HUES64 (cell line): ENCODE measurements at regions not wholly inside any gene's neighbourhood (a gene's known extent, or its start where the extent isn't known, plus 50 kb on each side); places are given as distances from the start of the nearest gene placed in this dataset.

Experiments
- H3K27ac ChIP-seq: 2 replicates; pipeline ENCODE4 v1.7.0; 2013; ENCODE audit warnings: low read depth, low read length, inconsistent platforms
- H3K27me3 ChIP-seq: 2 replicates; pipeline ENCODE4 v1.6.1; 2013; ENCODE audit warnings: mild to moderate bottlenecking, low read length; ENCODE audit not compliant: insufficient read depth
- H3K36me3 ChIP-seq: 2 replicates; pipeline ENCODE4 v1.6.1; 2013; ENCODE audit warnings: mild to moderate bottlenecking, low read length; ENCODE audit not compliant: insufficient read depth
- H3K4me1 ChIP-seq: 2 replicates; pipeline ENCODE4 v1.6.1; 2013; ENCODE audit warnings: mild to moderate bottlenecking, low read length, moderate library complexity; ENCODE audit not compliant: insufficient read depth
- H3K4me3 ChIP-seq: 2 replicates; pipeline ENCODE4 v1.5.1; 2013; ENCODE audit warnings: mild to moderate bottlenecking, low read length, moderate library complexity
- H3K9ac ChIP-seq: 2 replicates; pipeline ENCODE4 v1.6.1; 2013; ENCODE audit warnings: mild to moderate bottlenecking, low read depth, low read length
- H3K9me3 ChIP-seq: 2 replicates; pipeline ENCODE4 v1.6.1; 2013; ENCODE audit warnings: low read depth, low read length; ENCODE audit not compliant: insufficient read depth
- WGBS: fragments of 150-250, 120-280 bp; methylation state at CpG from one replicate; pipeline ENCODE4 v1.1.7; 2013; ENCODE audit warnings: missing lambda C conversion rate; 5-methylcytosine and 5-hydroxymethylcytosine counted together

DNA sequence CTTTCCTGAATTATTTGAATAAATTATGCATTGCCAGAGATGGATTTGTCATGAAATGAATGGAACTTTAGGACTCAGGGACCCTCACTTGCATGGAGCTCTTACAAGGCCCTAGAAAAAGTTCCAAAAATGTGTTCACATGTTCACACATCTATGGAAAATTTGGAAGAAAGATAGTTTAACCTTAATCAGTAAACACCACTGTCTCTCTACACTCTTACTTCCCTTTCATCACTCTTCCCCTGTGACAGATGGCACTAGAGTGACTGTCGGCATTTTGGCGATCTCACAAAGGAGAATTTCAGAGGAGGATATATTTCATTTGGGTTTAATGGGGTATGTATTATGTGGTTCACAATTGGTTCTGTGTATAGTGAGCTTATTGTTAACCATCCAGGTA is 600.8 kb downstream of the IGSF11 start:
- Histone ChIP-seq H3K9me3 (no peaks in the 10 kb centered on the region), H3K9ac (no peak overlapping the region), H3K36me3 (no peaks in the 10 kb centered on the region), H3K27me3 (no peaks in the 10 kb centered on the region), H3K4me3 (no peak overlapping the region), H3K4me1 (no peaks in the 10 kb centered on the region), H3K27ac (no peak overlapping the region)
- WGBS = 91% methylated on average over 2 of the region's 2 CpGs

DNA sequence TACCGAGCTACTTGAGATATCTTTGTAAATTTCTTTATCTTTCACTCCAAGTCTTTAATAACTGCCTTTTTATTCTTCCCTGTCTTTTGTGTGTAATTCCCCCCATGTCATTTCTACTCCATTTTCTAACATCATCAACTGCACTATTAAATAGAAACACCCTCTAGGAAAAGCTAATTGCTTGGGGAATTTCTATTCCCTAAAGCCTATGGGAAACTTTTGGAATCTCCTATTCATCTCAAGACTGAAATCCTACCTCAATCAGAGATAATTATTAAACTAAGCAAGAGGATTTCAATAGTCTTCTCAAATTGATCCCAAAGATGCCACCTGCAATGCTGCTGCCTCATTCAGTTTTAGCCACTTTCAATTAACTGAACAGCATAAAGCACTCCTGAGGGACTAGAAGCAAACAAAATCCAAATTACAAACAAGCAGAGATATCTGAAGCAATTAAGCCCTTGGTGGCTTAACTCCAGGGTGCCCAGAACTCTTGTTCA is 598.7 kb downstream of the IGSF11 start:
- Histone ChIP-seq H3K9ac (no peak overlapping the region), H3K36me3 (no peaks in the 10 kb centered on the region), H3K4me1 (no peaks in the 10 kb centered on the region), H3K27me3 (no peaks in the 10 kb centered on the region), H3K27ac (no peak overlapping the region), H3K9me3 (no peaks in the 10 kb centered on the region), H3K4me3 (no peak overlapping the region)
- WGBS = 92% methylated on average over 1 of the region's 1 CpG

DNA sequence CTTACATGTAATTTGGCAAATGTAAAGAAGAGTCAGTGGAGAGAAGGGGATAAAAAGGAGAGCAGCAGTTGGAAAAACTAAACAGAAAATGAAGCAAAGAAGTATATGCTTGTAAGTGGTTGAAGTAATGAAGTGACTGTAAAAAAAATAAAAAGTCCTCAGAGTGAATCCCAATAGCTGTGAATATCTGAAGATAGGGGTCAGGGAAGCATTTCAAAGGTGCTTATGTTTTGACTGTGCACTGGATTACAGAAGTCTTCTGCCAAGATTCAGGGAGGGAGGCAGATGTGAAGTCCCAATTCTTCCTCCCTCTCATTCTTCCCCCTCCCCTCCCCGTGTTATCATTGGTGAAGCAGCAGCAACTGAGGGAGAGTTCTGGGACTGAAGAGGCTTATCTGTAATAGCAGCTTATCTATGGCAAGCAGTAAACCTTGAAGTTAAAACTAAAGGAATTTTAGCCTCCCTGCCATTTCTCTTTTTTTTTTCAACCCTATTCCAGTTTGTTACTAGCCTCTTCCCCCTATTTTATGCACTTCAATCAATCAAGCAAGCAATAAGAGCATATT is 597.9 kb downstream of the IGSF11 start:
- no CpG with 5 or more reads among the region's 1 CpG for WGBS
- H3K9me3 ChIP-seq = no peaks in the 10 kb centered on the region
- no peak overlapping the region for H3K9ac ChIP-seq
- H3K36me3 ChIP-seq = no peaks in the 10 kb centered on the region
- H3K27ac ChIP-seq = no peak overlapping the region
- H3K27me3 ChIP-seq = no peaks in the 10 kb centered on the region
- no peaks in the 10 kb centered on the region for H3K4me1 ChIP-seq
- H3K4me3 ChIP-seq = no peak overlapping the region

- 99% methylated on average over 5 of the region's 6 CpGs for WGBS
- Histone ChIP-seq H3K4me1 (no peaks in the 10 kb centered on the region), H3K4me3 (no peak overlapping the region), H3K27me3 (no peaks in the 10 kb centered on the region), H3K9me3 (no peaks in the 10 kb centered on the region), H3K27ac (no peak overlapping the region), H3K9ac (no peak overlapping the region), H3K36me3 (no peaks in the 10 kb centered on the region)
Observed at GRCh38 chr3:118445036-118445435, 589.6 kb downstream of the IGSF11 start.

- 0 out of 2 replicates have a peak, but pooled peaks cover under 1% of the 10 kb centered on the region for H3K9me3 ChIP-seq
- H3K9ac ChIP-seq = no peak overlapping the region
- H3K27ac ChIP-seq = no peak overlapping the region
- no peaks in the 10 kb centered on the region for H3K36me3 ChIP-seq
- no peak overlapping the region for H3K4me3 ChIP-seq
- H3K4me1 ChIP-seq = no peaks in the 10 kb centered on the region
- H3K27me3 ChIP-seq = no peaks in the 10 kb centered on the region
Observed at GRCh38 chr3:118447339-118447738, 587.3 kb downstream of the IGSF11 start.

DNA sequence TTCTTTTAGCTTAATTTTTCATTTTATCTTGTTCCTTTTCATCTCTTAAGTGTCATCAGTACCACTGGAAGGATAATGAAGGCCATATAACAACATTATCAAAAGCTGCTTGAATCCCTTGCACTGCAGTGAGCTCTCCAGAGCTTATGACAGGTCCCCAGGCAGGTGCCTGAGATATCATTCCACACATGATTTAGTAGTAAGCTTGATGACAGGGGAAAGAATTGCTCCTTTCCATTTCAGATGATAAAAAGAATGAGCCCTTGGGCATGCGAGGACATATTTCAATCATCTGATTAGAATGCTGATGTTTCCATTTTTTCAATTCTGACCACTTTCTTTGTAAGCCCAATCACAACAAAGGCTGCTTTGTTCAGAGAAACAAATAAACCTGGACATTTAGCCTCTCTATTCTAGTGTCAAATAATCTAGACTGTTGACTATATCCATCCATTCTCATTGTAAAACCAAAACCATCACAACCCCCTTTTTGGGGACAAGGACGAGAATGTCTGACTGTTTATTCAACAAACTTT is 567.8 kb downstream of the IGSF11 start:
- Histone ChIP-seq H3K4me3 (no peak overlapping the region), H3K9ac (no peak overlapping the region), H3K4me1 (no peaks in the 10 kb centered on the region), H3K9me3 (no peaks in the 10 kb centered on the region), H3K27me3 (no peaks in the 10 kb centered on the region), H3K36me3 (no peaks in the 10 kb centered on the region), H3K27ac (no peak overlapping the region)
- 91% methylated on average over 2 of the region's 2 CpGs for WGBS

- H3K4me1 ChIP-seq = no peaks in the 10 kb centered on the region
- no peaks in the 10 kb centered on the region for H3K27me3 ChIP-seq
- H3K27ac ChIP-seq = no peak overlapping the region
- H3K9ac ChIP-seq = no peak overlapping the region
- H3K36me3 ChIP-seq = no peaks in the 10 kb centered on the region
- H3K9me3 ChIP-seq = no peaks in the 10 kb centered on the region
- no peak overlapping the region for H3K4me3 ChIP-seq
Observed at GRCh38 chr3:118468801-118469200, 565.8 kb downstream of the IGSF11 start.

GRCh38 chr3:118472586-118472985 is 562.1 kb downstream of the IGSF11 start:
- Histone ChIP-seq H3K4me1 (no peaks in the 10 kb centered on the region), H3K27me3 (no peaks in the 10 kb centered on the region), H3K27ac (no peak overlapping the region), H3K9me3 (no peaks in the 10 kb centered on the region), H3K4me3 (no peak overlapping the region), H3K36me3 (no peaks in the 10 kb centered on the region), H3K9ac (no peak overlapping the region)
- WGBS = 94% methylated on average over 1 of the region's 1 CpG

- 0 out of 2 replicates have a peak, but pooled peaks cover 3% of the 10 kb centered on the region for H3K4me1 ChIP-seq
- no peak overlapping the region for H3K27ac ChIP-seq
- no peak overlapping the region for H3K9ac ChIP-seq
- H3K9me3 ChIP-seq = no peaks in the 10 kb centered on the region
- no peaks in the 10 kb centered on the region for H3K27me3 ChIP-seq
- no peak overlapping the region for H3K4me3 ChIP-seq
- no peaks in the 10 kb centered on the region for H3K36me3 ChIP-seq
Observed at GRCh38 chr3:118473343-118473742, 561.3 kb downstream of the IGSF11 start.

DNA sequence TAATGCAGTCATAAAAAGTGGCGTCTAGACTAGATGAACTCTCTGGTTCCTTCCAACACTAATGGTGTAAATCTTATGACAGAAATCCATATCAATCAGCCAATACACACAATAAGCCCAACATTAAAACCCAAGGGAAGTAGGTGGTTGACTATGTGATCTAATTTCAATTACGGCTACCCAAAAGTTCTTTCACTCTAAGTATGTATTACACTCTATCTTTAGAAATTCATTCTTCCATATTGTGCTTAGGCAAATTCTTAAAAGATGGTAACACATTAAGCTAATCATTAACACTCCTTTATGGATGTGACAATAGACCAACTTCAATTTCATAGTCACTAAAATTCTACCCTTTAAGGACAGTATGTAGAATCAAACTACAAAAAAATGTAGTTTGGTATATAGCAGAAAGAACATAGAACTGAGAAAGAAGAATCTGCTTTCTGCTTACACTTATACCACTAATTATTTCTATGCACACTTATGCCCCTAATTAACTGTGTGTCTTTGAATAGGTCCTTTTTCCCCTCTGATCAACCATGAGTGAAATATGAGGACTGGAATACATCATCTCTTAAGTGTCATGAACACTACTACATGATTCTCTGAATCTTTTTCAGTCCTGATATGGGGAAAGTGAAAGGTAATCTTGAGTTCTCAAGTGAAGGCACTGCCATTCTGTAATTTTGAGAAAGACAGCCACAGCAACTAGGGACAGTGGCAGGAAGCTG is 557.6 kb downstream of the IGSF11 start:
- H3K36me3 ChIP-seq = no peaks in the 10 kb centered on the region
- peaks cover 39% of the 10 kb centered on the region for H3K4me1 ChIP-seq
- H3K9me3 ChIP-seq = no peaks in the 10 kb centered on the region
- no peak overlapping the region for H3K9ac ChIP-seq
- no peak overlapping the region for H3K27ac ChIP-seq
- H3K4me3 ChIP-seq = no peak overlapping the region
- 100% methylated on average over 1 of the region's 2 CpGs for WGBS
- no peaks in the 10 kb centered on the region for H3K27me3 ChIP-seq

- Histone ChIP-seq H3K27ac (no peak overlapping the region), H3K9ac (no peak overlapping the region), H3K9me3 (no peaks in the 10 kb centered on the region), H3K36me3 (no peaks in the 10 kb centered on the region), H3K27me3 (no peaks in the 10 kb centered on the region), H3K4me3 (no peak overlapping the region), H3K4me1 (peaks cover 46% of the 10 kb centered on the region)
- 100% methylated on average over 1 of the region's 2 CpGs for WGBS
Observed at GRCh38 chr3:118477768-118478167, 556.9 kb downstream of the IGSF11 start.
